NCI-H460 (cell line): ENCODE measurements at regions not wholly inside any gene's neighbourhood (a gene's known extent, or its start where the extent isn't known, plus 50 kb on each side); places are given as distances from the start of the nearest gene placed in this dataset.

Experiments
- DNase-seq: peaks from one replicate; pipeline ENCODE4 v3.0.0-alpha.2; 2016; ENCODE audit warnings: low read depth; ENCODE audit errors: extremely low read depth

- DNase-seq = no peak
Observed at GRCh38 chr2:153197402-153198386, 280.9 kb downstream of the RPRM start.

GRCh38 chr2:153196378-153197058 lies 282.0 kb downstream of the RPRM start:
- DNase-seq = no peak

GRCh38 chr2:153195342-153195741 lies 283.2 kb downstream of the RPRM start:
- DNase-seq = no peak

- DNase-seq = no peak
Observed at GRCh38 chr2:153189091-153189888, 289.3 kb downstream of the RPRM start.

GRCh38 chr2:153179808-153180207 lies 298.8 kb downstream of the RPRM start:
- no peak for DNase-seq

GRCh38 chr2:153169609-153170008 lies 309.0 kb downstream of the RPRM start:
- no peak for DNase-seq

- no peak for DNase-seq
Observed at GRCh38 chr2:153165021-153165420, 313.5 kb downstream of the RPRM start.

GRCh38 chr2:153163055-153163454 lies 315.5 kb downstream of the RPRM start:
- DNase-seq = peak; percentile 41

- no peak for DNase-seq
Observed at GRCh38 chr2:153156743-153157142, 321.8 kb downstream of the RPRM start.

- no peak for DNase-seq
Observed at GRCh38 chr2:153152036-153152435, 326.5 kb downstream of the RPRM start.

- DNase-seq = no peak
Observed at GRCh38 chr2:153145470-153145978, 333.0 kb downstream of the RPRM start.

GRCh38 chr2:153143540-153143939 lies 335.0 kb downstream of the RPRM start:
- no peak for DNase-seq

- DNase-seq = no peak
Observed at GRCh38 chr2:153140498-153140897, 338.1 kb downstream of the RPRM start.

- no peak for DNase-seq
Observed at GRCh38 chr2:153138651-153139375, 339.7 kb downstream of the RPRM start.

- DNase-seq = no peak
Observed at GRCh38 chr2:153136216-153136615, 342.3 kb downstream of the RPRM start.

GRCh38 chr2:153134725-153135124 lies 343.8 kb downstream of the RPRM start:
- DNase-seq = no peak

- DNase-seq = no peak
Observed at GRCh38 chr2:153133716-153134115, 344.8 kb downstream of the RPRM start.

- no peak for DNase-seq
Observed at GRCh38 chr2:153132418-153132817, 346.1 kb downstream of the RPRM start.

- DNase-seq = no peak
Observed at GRCh38 chr2:153115141-153115540, 363.4 kb downstream of the RPRM start.

- no peak for DNase-seq
Observed at GRCh38 chr2:153110486-153110885, 368.1 kb downstream of the RPRM start.
